ENCODE measurements at regions not wholly inside any gene's neighbourhood (a gene's known extent, or its start where the extent isn't known, plus 50 kb on each side); places are given as distances from the start of the nearest gene placed in this dataset.

DNA sequence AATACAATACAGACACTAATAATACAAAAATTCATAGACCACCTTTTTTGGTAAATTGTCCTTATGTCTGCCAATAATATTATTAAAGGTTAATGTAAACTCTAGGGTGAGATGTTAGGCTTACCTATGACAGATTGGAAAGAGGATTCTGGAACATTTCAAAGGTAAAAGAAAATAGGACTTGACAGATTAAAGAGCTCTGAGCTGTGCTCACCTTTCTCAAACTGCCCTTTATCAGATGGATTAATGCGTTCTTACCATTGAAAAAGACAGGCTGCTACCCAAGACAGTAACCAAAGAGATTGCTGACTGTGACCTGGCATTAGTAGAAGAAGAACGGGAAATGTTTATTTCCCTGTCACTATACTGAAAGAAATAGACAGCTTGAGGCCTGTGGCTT lies 156.1 kb upstream of the MRPS30 start:
- no peak for DNase-seq

DNA sequence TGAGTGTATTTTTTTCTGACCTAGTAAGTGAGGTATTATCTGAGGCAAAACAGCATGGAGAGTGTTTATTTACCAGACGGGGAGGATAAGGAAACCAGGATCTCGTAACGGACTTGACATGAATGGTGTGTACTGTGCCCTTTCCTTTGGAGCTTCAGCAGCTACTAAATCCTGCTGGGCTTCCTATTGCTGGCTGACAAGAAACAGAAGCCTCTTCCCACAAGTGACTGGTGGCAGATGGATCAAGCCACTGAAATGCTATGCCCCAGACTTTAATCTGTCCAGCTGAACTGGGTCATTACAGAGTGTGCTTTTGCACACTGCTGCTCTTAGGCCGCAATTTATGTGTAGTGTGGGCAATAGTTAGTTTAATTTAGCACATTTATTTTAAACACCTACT lies 162.7 kb upstream of the MRPS30 start:
- no peak for DNase-seq

DNA sequence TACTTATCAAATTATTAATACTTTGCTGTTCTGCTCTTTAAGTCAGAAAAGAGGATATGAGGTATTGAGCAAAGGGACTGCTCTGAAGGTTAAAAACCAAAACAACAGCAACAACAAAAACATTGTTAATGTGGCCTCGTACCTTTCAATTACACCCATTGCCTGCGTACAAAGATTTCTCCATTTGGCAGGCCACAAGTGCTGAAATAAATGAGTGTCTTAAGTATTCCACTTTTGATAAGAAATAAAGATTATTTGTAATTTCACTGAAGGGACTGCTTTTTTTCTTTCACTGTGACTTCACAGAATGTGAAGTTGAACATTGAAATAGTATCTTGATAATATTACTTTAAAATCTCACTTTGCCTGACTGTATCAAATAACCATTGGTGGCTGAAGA lies 163.2 kb upstream of the MRPS30 start:
- no peak for DNase-seq

DNA sequence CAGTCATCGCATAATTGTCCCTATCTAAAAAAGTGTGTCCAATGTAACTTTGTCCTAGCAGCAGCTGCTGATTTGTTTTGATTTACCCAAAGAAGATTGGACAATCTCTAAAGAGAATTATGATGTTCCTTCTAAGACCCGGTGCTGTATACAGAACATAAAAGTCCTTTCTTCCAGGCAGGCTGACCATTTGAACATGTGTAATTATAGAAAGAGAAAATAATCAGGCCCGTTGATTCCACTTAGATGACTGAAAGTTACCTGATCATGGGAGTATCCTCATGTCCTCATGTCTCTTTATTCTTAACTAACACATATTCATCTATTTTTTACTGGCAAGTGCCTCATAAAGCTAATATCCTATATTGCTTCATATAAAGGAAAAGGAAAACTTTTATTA lies 164.1 kb upstream of the MRPS30 start:
- DNase-seq = no peak

DNA sequence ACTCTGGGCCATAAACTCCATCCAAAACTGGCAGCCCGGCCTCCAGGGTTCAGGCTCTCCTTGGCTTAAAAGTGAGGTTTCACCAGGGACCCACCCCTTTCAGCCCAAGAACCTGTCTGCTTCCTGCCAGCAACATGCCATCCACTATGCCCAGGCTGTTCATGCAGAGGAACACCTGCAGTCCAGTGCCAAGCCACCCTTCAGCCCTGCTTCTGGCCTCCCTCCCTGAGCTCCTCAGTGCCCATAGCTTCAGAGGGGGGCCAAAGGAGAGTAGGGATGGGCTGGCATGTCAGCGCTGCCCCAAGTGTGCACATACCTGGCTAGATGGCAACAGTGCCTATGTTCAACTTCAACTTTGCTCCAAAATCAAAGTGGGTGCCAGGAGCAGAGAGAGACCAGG lies 166.9 kb upstream of the MRPS30 start:
- DNase-seq = no peak

DNA sequence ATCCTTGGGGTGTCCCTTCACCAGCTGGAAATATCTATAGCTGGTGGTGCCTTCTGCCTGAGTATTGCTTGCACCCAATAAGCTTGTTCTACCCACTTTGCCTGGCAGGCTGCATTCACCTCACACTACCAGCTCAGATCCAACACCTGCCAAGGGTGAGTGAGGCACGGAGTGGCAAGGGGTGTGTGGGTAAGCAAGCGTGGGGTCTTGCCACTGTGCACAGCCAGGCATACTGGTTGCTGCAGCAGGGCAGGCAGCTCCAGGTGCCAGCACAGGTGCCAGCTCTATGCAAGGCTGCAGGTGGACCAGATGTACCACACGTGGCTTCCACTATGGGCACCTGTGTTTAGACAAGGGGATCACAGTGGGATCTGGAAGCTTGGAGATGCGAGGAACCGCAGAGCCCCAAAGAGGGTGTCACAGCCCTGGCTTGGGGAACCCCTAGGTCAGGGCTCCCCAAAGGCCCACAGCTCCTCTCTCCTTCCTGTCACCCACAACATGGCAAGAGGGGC lies 167.7 kb upstream of the MRPS30 start:
- DNase-seq = no peak

DNA sequence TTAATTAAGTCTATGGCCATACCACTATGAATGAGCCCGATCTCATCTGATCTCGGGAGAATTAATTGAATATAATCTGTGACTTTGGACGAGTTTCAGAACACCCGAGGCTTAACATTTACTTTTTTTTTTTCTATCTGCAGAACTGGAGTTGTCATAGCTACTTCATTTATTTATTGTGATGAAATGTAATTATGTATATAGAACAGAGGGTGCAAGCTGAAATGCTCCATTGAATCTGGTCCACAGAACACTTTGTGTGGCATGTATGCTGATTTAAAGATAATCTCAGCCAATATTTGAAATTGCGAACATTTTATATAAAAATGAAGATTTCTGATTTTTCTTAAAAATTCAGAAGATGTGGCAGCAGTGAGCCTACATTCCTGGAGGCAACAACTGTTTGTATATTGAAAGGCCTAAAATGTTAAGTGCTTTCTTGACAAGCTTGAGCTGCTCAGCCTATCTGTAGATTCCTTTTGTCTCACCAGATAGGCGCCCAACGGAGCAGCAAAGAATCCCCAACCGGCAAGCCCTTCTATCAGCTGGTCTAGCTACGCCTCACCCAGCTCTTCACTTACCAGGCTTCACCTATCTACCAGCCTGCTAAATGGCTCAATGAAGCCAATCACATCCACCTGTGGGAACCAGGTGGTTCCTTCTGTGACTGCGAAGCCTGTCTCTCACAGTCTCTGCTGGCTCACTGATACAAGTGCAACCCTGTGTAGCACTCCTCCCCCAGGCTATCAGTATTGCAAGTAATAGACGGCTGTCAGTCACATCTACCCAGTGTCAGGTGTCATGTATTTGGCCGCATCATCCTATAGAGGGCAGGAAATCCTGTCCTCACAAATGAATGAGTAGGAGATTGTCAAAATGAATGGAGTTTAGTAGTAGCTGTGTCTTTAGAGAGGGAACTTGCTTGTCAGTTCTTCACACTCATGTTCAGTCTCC lies 170.6 kb upstream of the MRPS30 start:
- DNase-seq = no peak

DNA sequence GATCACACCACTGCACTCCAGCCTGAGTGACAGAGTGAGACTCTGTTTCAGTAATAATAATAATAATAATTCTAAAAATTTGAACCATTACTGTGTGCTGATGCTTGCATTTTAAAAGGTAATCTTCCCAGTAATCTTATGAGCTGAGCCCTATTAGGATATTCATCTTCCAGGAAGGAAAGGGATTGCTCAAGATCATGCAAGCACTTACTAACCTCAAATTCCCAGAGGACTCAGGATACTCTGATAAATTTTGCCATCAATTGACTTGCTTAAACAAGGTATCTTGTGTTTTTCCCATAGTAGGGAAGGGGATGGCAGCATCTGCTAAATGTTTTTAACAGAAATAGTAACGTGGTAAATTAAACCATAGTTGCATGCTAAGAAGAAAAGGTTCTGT lies 176.4 kb upstream of the MRPS30 start:
- no peak for DNase-seq

DNA sequence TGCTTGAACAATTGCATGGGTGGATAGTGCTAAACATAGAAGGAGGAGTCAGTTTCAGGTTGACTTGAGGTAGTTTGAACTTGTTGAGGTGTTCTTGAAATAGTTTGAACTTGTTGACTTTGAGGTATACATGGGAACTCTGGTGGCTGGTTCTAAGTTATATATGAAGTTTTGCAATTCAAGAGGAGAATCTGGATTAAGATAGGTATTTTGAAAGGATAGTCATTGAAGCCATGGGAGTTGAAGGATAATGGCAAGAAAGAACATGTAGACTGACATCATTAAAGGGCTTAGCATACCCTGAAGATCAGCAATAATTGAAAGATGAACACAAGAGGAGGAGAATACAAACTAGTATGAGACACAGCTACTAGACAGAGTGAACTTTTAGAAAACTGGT lies 181.9 kb upstream of the MRPS30 start:
- no peak for DNase-seq

DNA sequence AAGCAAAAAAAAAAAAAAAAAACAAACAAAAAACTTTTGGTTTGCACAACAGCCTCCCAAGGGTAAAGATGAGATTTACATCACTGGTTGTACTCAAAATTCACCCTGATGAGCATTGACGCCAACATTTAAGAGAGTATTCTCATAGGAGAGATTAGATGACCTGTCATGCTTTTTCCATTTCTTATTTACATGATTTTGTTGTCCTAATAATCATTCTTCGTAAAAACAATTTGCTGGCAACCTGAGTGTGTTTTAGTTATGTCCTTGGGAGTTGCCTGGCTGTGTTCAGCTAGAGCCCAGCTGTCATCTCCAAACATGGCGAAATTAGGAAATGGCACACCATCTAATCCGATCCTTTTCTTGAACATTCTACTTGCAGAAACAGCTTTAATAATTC lies 186.4 kb upstream of the MRPS30 start:
- no peak for DNase-seq

DNA sequence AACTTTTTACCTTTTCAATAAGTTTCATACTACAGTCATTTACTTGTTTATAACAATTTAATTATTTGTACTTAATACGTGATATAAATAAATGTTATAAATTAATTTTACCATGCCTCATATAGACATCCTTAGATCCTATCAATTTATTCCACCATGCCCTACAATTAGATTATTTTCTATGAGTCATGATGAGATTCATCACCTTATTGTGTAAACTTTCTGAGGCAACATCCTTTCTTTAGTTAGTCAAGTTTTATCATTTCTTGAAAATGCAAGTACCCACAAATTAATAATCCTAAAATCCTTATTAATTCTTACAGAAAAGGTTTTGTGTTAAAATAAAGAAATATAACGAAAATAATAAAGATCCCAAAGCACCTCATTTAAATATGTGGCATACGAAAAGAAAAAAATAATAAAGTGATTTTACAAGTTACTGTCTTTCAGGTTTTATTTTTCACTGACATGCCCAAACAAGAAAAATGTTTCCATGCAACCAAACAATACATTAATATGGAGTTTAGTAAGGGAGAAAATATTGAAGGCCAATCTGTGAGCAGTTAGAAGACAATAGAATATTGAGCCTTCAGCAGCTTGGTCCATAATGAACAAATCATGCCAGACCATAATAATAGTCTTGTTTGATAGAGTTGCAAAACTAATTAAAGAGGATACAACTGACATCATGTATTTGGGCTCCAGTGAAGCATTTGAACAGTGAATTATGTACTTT lies 188.7 kb upstream of the MRPS30 start:
- DNase-seq = no peak

DNA sequence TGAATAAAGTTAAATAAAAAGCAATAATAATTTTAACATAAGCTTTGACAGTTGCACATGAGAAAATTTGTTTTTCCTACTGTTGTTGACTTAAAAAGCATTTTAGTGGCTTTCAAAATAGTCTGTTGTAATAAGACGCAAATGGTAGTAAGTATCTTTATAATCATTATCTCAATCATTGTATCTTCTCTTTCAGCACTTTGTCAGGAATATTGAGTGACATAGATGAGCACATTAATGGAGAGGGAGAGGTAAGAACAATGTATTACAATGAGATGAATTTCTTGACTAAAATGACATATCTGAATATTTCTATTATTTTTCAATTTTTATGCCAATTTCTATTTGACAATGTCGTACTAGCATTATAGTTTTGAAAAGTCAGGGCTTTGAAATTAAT lies 193.9 kb upstream of the MRPS30 start:
- DNase-seq = no peak

DNA sequence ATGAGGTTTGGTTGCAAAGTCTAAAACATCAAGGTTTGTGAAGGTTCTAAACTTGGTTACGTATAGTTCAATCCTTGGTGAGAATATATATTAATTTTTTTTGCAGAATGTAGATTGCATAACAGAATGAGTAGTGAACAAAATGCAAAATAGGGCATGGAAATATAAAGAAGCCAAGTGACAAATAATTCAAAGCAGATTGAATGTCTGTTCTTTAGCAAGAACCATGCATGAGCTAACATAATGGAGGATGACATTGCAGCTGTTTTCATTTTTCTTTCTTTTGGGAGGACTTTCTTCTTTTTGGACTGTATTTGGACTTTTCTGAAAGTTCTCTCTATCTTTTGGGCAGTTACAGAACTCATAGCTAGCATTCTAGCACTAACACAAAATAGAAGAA lies 194.8 kb upstream of the MRPS30 start:
- DNase-seq = no peak

DNA sequence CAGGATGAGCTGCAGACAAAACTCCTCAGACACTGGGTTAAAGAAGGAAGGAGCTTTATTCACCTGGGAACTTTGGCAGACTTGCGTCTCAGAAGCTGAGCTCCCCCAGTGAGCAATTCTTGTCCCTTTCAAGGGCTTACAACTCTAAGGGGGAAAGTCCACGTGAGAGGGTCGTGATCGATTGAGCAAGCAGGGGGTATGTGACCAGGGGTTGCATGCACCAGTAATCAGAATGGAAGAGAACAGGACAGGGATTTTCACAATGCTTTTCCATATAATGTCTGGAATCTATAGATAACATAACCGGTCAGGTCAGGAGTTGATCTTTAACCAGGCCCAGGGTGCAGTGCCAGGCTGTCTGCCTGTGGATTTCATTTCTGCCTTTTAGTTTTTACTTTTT lies 202.8 kb upstream of the MRPS30 start:
- no peak for DNase-seq

DNA sequence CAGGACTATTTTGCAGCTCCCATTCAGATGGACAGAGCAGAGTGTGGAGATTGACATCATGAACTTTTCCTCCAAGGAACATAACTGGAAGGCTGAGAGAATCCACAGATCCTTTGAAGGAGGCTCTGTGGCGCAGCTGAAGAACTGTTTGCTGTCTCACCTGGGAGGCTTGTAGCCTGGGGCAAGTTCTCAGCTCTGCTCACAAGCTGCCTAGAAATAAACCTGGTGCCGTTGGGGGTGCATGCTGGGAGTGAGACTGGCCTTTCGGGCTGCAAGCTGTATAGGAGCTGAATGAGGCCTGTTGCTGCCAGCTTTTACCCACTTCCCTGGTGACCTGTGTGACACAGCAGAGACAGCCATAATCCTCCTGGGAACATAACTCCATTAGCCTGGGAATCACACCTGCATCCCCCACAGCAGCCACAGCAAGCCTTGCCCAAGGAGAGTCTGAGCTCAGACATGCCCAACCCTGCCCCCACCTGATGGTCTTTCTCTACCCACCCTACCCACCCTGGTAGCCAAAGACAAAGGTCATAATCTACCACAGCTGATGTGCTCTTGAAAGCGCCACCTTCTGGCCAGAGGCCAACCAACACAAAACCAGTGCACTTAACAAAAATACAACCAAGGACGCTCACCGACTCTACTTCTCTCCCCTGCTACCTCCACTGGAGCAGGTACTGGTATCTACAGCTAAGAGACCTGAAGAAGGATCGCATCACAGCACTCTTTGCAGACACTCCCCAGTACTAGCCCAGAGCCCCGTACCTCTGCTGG lies 205.1 kb upstream of the MRPS30 start:
- DNase-seq = no peak

DNA sequence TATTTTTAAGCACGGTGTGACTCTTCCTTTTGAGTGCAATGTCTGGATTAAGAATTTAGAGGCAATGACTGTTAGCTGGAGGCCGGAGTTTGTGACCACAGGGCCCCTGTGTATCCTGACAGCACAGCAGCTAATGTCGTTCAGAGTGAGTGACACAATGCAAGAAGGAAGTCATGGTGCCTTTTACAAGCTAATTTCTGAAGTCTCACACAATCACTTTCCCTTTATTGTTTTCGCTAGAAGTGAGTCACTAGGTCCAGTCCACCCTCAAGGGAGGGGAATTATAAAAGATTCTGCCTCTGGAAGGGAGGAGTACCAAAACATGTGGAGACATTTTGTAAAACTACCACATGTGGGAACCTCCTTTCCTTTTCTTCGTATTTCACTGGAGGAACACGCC lies 185.5 kb upstream of the FGF10 start:
- peak; percentile 77 to 86 for DNase-seq

DNA sequence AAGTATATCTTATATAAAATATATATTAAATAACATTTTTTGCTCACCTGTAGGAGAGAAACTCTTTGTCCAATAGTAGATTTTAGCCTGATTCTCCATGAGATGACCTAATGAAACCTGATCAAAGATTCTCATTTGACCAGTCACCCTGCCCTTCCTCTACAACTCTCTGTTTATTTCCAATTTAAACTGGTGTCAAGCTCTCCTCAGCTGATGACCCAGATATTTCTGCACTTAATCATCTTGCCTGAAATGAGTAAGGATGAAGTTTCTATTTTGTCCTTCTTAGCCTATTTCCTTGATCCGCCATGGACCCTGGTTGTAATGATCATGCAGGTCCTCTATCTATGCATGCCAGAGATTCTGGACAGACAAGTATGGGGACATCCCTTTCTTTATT lies 179.3 kb upstream of the FGF10 start:
- no peak for DNase-seq

DNA sequence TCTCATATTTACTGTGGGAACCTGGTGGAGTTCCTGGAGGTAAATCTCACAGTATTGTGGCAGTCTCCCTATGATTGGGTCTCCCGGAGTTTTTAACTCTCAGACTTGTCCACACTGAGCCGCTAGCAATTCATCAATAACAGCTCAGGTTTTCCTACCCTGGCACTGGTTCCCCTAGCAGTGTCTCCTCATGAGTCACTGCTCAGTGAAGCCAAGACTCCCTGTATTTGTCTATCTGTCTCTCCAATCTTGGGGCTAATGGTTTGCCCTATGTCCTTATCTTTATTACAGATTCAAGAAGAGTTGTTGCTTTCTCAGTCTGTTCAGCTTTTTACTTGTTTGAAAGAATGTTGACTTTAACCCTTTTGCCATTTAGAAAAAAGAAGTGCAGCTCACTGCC lies 176.7 kb upstream of the FGF10 start:
- no peak for DNase-seq

DNA sequence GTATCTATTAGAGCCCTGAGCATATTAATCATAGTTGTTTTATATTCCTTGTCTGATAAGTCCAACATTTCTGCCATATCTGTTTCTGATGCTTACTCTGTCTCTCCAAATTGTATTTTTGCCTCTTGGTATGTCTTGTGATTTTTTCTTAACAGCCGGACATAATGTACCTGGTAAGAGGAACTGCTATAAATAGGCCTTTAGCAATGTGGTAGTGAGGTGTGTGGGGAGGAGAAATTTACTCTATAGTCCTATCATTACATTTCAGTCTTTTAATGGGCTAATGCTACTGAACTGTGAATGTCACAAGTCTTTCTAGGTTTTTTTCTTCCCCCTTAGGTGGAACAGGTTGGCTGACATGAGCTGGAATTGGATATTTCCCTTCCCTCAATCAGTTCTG lies 176.1 kb upstream of the FGF10 start:
- DNase-seq = no peak

DNA sequence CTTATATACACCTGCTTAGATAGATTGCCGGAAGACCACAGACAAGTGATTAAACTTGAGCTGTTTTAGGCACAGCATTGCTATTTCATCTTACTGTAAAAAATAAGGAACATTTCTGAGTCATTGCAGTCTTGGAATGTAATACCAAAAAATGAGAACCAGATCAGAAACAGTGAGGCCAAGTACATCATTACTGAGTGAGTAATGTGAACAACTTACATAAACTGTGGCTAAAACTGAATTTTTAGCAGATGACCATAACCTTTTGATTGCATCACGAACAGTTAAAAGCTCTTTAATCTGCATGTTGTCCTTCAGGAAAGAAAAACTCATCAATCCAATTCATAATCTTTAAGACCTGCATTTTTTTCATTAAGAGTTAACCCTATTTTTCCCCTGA lies 157.1 kb upstream of the FGF10 start:
- no peak for DNase-seq

DNA sequence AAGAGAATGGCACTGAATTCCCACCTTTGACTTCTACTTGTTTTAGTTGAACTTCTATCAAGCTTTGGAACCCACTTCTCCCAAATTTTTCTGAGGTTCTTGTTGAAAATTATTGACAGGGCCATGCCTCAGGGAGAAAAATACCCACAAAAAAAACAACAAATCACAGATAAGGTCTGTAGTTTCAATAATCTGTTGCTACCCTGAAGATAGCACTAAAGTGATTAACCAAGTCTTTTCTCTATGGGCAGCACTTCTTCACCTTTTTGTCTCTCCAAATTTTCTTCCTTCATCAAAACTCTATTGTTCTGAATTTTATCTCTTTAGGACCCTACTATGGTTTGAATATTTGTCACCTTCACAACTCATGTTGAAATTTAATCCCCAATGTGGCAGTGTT lies 154.3 kb upstream of the FGF10 start:
- DNase-seq = no peak

DNA sequence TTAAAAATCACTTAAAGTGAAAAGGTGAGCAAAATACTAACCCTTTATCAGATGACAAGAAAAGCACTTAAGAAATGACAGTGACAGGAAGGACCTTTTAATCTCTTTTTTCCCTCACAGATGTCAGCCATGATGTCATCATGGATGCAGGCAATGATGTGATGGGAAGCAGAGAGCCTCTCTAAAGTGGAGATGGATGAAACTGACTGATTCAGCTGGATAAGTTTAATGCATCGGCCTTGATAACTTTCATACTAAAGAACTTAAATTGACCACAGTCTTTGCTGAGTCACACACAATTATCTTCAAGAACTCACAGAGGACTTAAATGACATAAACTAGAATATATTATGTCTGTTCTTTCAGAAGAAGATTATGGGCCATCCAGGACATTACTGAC lies 153.2 kb upstream of the FGF10 start:
- no peak for DNase-seq

DNA sequence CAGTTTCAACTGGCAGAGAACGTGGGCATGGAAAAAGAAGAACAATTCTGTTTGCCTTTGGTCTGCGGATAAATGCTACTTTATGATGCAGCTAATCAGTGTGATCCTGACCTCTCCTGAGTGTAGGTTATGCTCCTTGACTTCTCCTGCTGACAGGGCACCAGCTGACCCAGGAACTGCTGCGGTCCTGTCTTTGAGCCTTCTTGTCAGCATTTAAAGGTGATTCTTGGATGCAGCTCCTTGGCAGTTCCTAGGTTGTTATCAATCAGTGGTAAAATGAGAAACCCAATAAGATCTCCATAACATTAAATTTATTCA lies 150.3 kb upstream of the FGF10 start:
- no peak for DNase-seq

Data from Kasumi-1 (cell line).